Chondrocyte (in vitro differentiated cells): ENCODE measurements at regions not wholly inside any gene's neighbourhood (a gene's known extent, or its start where the extent isn't known, plus 50 kb on each side); places are given as distances from the start of the nearest gene placed in this dataset.

Source experiments
- DNase-seq: peaks from one replicate; pipeline ENCODE4 v3.0.0; 2021; ENCODE audit warnings: mixed read lengths, low spot score
- H3K27ac Mint-ChIP-seq: one replicate; pipeline ENCODE4 v1.8.0; 2021; ENCODE audit warnings: mild to moderate bottlenecking, moderate library complexity, mixed read lengths; ENCODE audit not compliant: unreplicated experiment
- H3K27me3 Mint-ChIP-seq: 2 replicates; pipeline ENCODE4 v1.8.0; 2021; ENCODE audit warnings: low read depth, mixed read lengths
- H3K36me3 Mint-ChIP-seq: 2 replicates; pipeline ENCODE4 v1.8.0; 2021; ENCODE audit warnings: low read depth, mixed read lengths
- H3K4me1 Mint-ChIP-seq: 2 replicates; pipeline ENCODE4 v1.8.0; 2021; ENCODE audit warnings: low read depth, mild to moderate bottlenecking, mixed read lengths
- H3K4me3 Mint-ChIP-seq: one replicate; pipeline ENCODE4 v1.8.0; 2021; ENCODE audit warnings: mild to moderate bottlenecking, moderate library complexity, mixed read lengths; ENCODE audit not compliant: unreplicated experiment
- H3K9me3 Mint-ChIP-seq: 2 replicates; pipeline ENCODE4 v1.8.0; 2021; ENCODE audit warnings: low read depth, mixed read lengths
- TF ChIP-seq, protein P1 (sequence below): fragments of 200-600 bp; sonication (generic); IDR thresholded peaks from 2 replicates; pipeline ENCODE4 v1.5.0; 2021; ENCODE audit warnings: antibody characterized with exemption, mild to moderate bottlenecking, moderate library complexity

DNA sequence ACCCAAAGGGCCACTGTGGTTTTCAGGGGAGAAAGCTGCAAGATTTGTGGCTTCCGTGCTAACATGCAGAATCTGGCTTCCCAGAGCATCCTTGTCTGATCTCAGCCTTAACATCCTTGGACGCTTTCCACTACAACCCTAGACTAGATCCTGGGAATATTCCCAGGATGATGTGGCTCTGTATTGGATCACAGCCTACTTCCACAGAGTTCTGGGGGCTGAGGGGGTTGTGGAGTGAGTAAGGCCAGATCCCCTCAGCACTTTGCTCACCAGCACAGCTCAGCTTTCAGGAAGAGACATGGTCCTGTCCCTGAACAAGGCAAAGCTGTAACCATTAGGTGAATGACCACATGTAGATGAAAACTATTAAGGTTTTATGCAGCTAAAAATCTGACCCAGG, 241.3 kb upstream of the MYO3A start:
- DNase-seq = no peak
- no peak overlapping the region for H3K27ac Mint-ChIP-seq

DNA sequence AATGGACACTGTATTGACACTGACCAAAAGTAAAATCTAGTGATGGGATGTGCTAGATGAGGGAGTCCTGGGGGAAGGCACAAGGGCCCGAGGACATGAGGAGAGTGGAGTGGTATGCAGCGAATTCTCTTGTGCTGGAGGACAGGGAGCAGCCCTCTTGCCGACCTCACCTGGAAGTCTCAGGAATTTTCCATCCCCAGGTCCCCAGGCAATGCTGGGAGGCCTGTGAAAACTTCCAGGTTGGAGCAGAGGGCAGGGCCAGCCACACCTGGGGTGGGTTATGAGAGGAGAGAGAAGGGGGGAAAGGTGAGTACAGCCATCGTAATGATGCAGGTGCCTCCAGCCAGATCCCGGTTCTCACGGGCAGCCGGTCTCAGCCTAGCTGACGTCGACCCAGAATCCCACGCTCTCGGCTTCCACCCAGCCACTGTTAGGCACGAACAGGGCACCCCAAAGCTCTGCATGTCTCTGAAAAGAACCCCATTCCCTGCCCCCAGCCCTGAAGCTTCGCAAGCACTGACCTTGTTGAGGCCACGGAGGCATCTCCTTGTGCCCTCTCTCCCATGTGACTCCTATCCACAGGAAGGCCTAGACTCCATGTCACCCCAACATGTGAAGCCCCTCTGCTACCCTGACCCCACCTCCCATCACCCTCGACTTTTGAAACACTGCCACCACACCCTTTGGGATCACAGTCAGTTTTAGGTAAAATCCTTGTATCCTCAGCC, 239.7 kb upstream of the MYO3A start:
- H3K27ac Mint-ChIP-seq = no peak overlapping the region
- no peaks in the 10 kb centered on the region for H3K4me1 Mint-ChIP-seq
- no peak overlapping the region for H3K4me3 Mint-ChIP-seq
- no peak for DNase-seq
- no peaks in the 10 kb centered on the region for H3K36me3 Mint-ChIP-seq
- no peaks in the 10 kb centered on the region for H3K9me3 Mint-ChIP-seq
- TF ChIP-seq, protein P1, sequence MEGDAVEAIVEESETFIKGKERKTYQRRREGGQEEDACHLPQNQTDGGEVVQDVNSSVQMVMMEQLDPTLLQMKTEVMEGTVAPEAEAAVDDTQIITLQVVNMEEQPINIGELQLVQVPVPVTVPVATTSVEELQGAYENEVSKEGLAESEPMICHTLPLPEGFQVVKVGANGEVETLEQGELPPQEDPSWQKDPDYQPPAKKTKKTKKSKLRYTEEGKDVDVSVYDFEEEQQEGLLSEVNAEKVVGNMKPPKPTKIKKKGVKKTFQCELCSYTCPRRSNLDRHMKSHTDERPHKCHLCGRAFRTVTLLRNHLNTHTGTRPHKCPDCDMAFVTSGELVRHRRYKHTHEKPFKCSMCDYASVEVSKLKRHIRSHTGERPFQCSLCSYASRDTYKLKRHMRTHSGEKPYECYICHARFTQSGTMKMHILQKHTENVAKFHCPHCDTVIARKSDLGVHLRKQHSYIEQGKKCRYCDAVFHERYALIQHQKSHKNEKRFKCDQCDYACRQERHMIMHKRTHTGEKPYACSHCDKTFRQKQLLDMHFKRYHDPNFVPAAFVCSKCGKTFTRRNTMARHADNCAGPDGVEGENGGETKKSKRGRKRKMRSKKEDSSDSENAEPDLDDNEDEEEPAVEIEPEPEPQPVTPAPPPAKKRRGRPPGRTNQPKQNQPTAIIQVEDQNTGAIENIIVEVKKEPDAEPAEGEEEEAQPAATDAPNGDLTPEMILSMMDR = no peak
- peaks cover 18% of the 10 kb centered on the region for H3K27me3 Mint-ChIP-seq

More for the DNA sequence above, 241.3 kb upstream of the MYO3A start:
- H3K27me3 Mint-ChIP-seq = peaks cover 18% of the 10 kb centered on the region
- H3K4me3 Mint-ChIP-seq = no peak overlapping the region
- H3K36me3 Mint-ChIP-seq = no peaks in the 10 kb centered on the region
- H3K4me1 Mint-ChIP-seq = no peaks in the 10 kb centered on the region
- TF ChIP-seq, protein P1 = no peak
- H3K9me3 Mint-ChIP-seq = no peaks in the 10 kb centered on the region

DNA sequence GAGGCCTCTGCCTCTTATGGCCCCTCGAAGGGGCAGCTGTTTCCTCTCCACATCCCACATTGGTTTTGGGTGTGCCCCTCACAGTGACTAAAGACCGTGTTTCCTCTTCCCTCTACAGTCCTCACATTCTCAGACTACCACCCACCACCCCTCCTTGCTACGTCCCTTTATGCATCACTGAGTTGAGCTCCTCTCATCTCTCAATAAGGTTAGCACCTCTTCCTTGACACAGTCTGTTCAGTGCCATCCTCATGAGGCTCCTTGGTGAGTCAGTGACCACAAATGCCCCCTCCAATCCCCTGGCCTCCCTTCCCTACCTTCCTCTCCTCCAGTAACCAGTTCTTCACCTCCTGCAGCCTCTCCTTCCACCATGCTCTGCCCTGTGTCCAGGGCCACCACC, 239.1 kb upstream of the MYO3A start:
- H3K4me3 Mint-ChIP-seq = no peak overlapping the region
- H3K27ac Mint-ChIP-seq = no peak overlapping the region
- H3K27me3 Mint-ChIP-seq = peaks cover 21% of the 10 kb centered on the region
- TF ChIP-seq, protein P1 = no peak
- H3K36me3 Mint-ChIP-seq = no peaks in the 10 kb centered on the region
- no peaks in the 10 kb centered on the region for H3K9me3 Mint-ChIP-seq
- no peak for DNase-seq
- H3K4me1 Mint-ChIP-seq = no peaks in the 10 kb centered on the region

DNA sequence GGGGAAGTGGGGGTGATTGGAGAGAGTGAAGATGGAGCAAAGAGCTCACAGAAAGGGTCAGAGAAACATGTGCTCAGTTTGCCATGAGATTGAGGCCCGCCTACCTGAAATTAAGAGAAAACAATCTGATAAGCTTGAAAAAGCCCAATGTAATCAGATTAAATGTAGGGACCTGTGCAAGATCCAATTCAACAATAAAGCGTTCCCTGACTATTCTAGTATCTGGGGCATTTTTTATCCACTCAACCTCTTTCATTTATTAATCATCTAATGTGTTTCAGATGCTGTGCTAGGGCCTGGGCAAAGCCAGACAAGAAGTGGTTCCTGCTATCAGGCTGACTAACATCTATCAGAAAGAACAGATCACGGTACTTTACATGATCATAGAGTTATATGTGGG, 238.4 kb upstream of the MYO3A start:
- TF ChIP-seq, protein P1 = no peak
- no peak overlapping the region for H3K27ac Mint-ChIP-seq
- H3K4me1 Mint-ChIP-seq = no peaks in the 10 kb centered on the region
- no peaks in the 10 kb centered on the region for H3K9me3 Mint-ChIP-seq
- peaks cover 21% of the 10 kb centered on the region for H3K27me3 Mint-ChIP-seq
- DNase-seq = no peak
- H3K4me3 Mint-ChIP-seq = no peak overlapping the region
- no peaks in the 10 kb centered on the region for H3K36me3 Mint-ChIP-seq

DNA sequence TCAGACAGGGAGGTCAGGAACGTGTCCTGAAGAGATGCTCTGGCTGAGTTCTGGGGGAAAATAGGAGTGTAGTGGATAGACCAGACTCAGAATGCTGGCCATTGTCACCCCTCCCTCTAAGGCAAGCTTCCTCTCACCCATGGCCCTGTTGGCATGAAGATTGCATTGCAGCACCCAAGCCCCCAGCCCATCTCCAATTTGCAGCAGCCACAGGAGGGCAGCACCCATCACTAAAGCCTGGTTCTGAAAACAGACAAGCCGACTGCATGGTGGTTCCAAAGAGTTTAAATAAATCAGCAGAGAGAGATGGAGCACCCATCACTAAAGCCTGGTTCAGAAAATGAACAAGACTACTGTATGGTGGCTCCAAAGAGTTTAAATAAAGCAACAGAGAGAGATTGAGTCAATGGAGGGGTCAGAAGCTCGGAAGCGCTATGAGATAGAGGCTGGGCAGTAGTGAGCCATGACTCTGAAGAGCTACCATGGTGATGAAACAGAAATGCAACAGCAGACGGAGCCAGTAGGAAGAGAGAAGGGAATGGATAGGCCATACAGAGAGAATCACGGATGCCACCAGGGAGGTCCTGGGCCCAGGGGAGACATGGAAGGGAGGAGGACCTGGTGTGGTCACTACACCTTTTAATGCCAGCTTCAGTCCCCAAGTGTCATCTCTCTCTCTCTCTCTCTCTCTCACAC, 237.9 kb upstream of the MYO3A start:
- no peaks in the 10 kb centered on the region for H3K4me1 Mint-ChIP-seq
- peaks cover 21% of the 10 kb centered on the region for H3K27me3 Mint-ChIP-seq
- DNase-seq = no peak
- TF ChIP-seq, protein P1 = no peak
- H3K27ac Mint-ChIP-seq = no peak overlapping the region
- H3K9me3 Mint-ChIP-seq = no peaks in the 10 kb centered on the region
- H3K36me3 Mint-ChIP-seq = no peaks in the 10 kb centered on the region
- no peak overlapping the region for H3K4me3 Mint-ChIP-seq
